Left ventricle myocardium inferior (tissue), 1 donor: ENCODE measurements at regions not wholly inside any gene's neighbourhood (a gene's known extent, or its start where the extent isn't known, plus 50 kb on each side); places are given as distances from the start of the nearest gene placed in this dataset.

Experiments used
- DNase-seq: peaks from one replicate; pipeline ENCODE4 v3.0.0-alpha.2; 2020
- H3K27ac ChIP-seq: fragments of 200-600 bp; replicated peaks from 2 replicates; pipeline ENCODE4 v1.8.0; 2021
- H3K27me3 ChIP-seq: fragments of 200-600 bp; 2 replicates; pipeline ENCODE4 v1.8.0; 2021; ENCODE audit warnings: low read depth
- H3K36me3 ChIP-seq: fragments of 200-600 bp; 2 replicates; pipeline ENCODE4 v1.8.0; 2021
- H3K4me1 ChIP-seq: fragments of 200-600 bp; 2 replicates; pipeline ENCODE4 v1.8.0; 2021
- H3K4me3 ChIP-seq: fragments of 200-600 bp; 2 replicates; pipeline ENCODE4 v1.8.0; 2021; ENCODE audit warnings: mild to moderate bottlenecking, moderate library complexity
- H3K9me3 ChIP-seq: fragments of 200-600 bp; replicated peaks from 2 replicates; pipeline ENCODE4 v1.8.0; 2021
- CTCF ChIP-seq: fragments of 200-600 bp; IDR thresholded peaks from 2 replicates; pipeline ENCODE4 v1.8.0; 2021; ENCODE audit warnings: antibody characterized with exemption, mild to moderate bottlenecking, borderline replicate concordance
- intact Hi-C: fragments of 100-400 bp; cut with micrococcal nuclease; formaldehyde crosslinking; loops from one replicate; pipeline ENCODE4 v1.11.0; 2022
- donor health status: DM: no; HTN: yes; CAD: no; lungs with severe emphysema.

- intact Hi-C loops, result no loop called here
- H3K27me3 ChIP-seq, result no peaks in the 10 kb centered on the region
- TF ChIP-seq CTCF, result no peak
- H3K4me3 ChIP-seq, result no peak overlapping the region
- no peaks in the 10 kb centered on the region for H3K36me3 ChIP-seq
- DNase-seq, result no peak
- peaks cover 30% of the 10 kb centered on the region for H3K4me1 ChIP-seq
- H3K27ac ChIP-seq, result no peak overlapping the region
- peaks cover 6% of the 10 kb centered on the region for H3K9me3 ChIP-seq
Measured at GRCh38 chr13:79678100-79678499, 197.1 kb downstream of the NDFIP2 start.

- H3K4me1 ChIP-seq, result peaks cover 36% of the 10 kb centered on the region
- peak overlapping the region; percentile 20 for H3K4me3 ChIP-seq
- H3K27me3 ChIP-seq, result no peaks in the 10 kb centered on the region
- intact Hi-C loops, result no loop called here
- H3K27ac ChIP-seq, result peak overlapping the region; percentile 74
- no peak for DNase-seq
- no peaks in the 10 kb centered on the region for H3K36me3 ChIP-seq
- peak; percentile 20 for TF ChIP-seq CTCF
- no peaks in the 10 kb centered on the region for H3K9me3 ChIP-seq
Measured at GRCh38 chr13:79675931-79676660, 195.1 kb downstream of the NDFIP2 start.

- intact Hi-C loops, result no loop called here
Measured at GRCh38 chr13:79674765-79675515, 194.0 kb downstream of the NDFIP2 start.

GRCh38 chr13:79673993-79674377 lies 193.0 kb downstream of the NDFIP2 start:
- no peak for TF ChIP-seq CTCF
- no peak overlapping the region for H3K4me3 ChIP-seq
- no peaks in the 10 kb centered on the region for H3K9me3 ChIP-seq
- DNase-seq, result no peak
- no peaks in the 10 kb centered on the region for H3K36me3 ChIP-seq
- H3K27me3 ChIP-seq, result no peaks in the 10 kb centered on the region
- H3K27ac ChIP-seq, result peak overlapping the region; percentile 74
- intact Hi-C loops, result no loop called here
- H3K4me1 ChIP-seq, result peaks cover 25% of the 10 kb centered on the region

More at GRCh38 chr13:79674765-79675515, 194.0 kb downstream of the NDFIP2 start:
- no peak for DNase-seq
- no peaks in the 10 kb centered on the region for H3K27me3 ChIP-seq
- no peaks in the 10 kb centered on the region for H3K9me3 ChIP-seq
- peak overlapping the region; percentile 74 for H3K27ac ChIP-seq
- TF ChIP-seq CTCF, result no peak
- no peaks in the 10 kb centered on the region for H3K36me3 ChIP-seq
- H3K4me1 ChIP-seq, result peaks cover 27% of the 10 kb centered on the region
- H3K4me3 ChIP-seq, result no peak overlapping the region

GRCh38 chr13:79673310-79673992 lies 192.5 kb downstream of the NDFIP2 start:
- H3K4me3 ChIP-seq, result no peak overlapping the region
- peak overlapping the region; percentile 74 for H3K27ac ChIP-seq
- H3K36me3 ChIP-seq, result no peaks in the 10 kb centered on the region
- no peak for DNase-seq
- no peaks in the 10 kb centered on the region for H3K27me3 ChIP-seq
- peaks cover 31% of the 10 kb centered on the region for H3K4me1 ChIP-seq
- no peak for TF ChIP-seq CTCF
- H3K9me3 ChIP-seq, result no peaks in the 10 kb centered on the region
- intact Hi-C loops, result no loop called here
